ENCODE measurements at regions not wholly inside any gene's neighbourhood (a gene's known extent, or its start where the extent isn't known, plus 50 kb on each side); places are given as distances from the start of the nearest gene placed in this dataset.

DNA sequence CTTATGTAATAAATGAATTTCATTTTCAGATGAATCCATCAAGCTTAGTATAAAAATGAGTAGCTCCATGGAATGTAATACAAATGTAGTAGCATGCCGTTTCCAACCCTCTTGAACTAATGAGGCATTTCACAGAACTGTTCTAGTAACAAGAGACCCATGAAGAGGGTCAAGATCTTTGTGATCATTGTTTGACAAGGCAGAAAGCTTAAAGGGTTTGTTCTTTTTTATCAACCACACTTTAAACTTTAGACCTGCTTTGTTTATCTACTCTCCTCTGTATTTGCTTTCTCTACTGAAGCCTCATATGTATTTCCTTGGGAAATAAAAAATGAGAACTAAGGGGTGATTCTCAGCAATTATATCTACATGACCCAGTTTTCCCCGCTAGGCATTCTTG is 513.9 kb downstream of the ARAP2 start:
- Histone ChIP-seq H3K27ac (ENCODE audit: low read length) (no peak overlapping the region), H3K9me3 (ENCODE audit: control insufficient read depth, insufficient read depth, low read depth, low read length) (no peaks in the 10 kb centered on the region), H3K36me3 (ENCODE audit: control insufficient read depth, insufficient read depth, low read length) (no peaks in the 10 kb centered on the region), H3K27me3 (ENCODE audit: control insufficient read depth, insufficient read depth, low read length) (no peaks in the 10 kb centered on the region), H3K4me3 (ENCODE audit: low read depth in 2 of 2, low read length in 2 of 2) (no peak overlapping the region), H3K4me1 (ENCODE audit: control insufficient read depth, insufficient read depth, low read length) (no peaks in the 10 kb centered on the region)
- ATAC-seq (no peak), DNase-seq (ENCODE audit: low read depth, low spot score) (no peak)
- ChIA-PET CTCF (no interaction called here), POLR2A (no interaction called here)
- intact Hi-C loops (cut with micrococcal nuclease; ENCODE audit: unreplicated experiment) = no loop called here
- TF ChIP-seq POLR2AphosphoS5 (IDR thresholded peaks at IDR 0.05; ENCODE audit: low read depth, low read length) = no peak
- no peak for TF ChIP-seq TCF7L2 (IDR thresholded peaks at IDR 0.05; ENCODE audit: low read depth, low read length)
- no peak for TF ChIP-seq SIN3A (IDR thresholded peaks at IDR 0.05; ENCODE audit: borderline replicate concordance, insufficient read depth, low read depth, low read length)
- TF ChIP-seq, protein P1, sequence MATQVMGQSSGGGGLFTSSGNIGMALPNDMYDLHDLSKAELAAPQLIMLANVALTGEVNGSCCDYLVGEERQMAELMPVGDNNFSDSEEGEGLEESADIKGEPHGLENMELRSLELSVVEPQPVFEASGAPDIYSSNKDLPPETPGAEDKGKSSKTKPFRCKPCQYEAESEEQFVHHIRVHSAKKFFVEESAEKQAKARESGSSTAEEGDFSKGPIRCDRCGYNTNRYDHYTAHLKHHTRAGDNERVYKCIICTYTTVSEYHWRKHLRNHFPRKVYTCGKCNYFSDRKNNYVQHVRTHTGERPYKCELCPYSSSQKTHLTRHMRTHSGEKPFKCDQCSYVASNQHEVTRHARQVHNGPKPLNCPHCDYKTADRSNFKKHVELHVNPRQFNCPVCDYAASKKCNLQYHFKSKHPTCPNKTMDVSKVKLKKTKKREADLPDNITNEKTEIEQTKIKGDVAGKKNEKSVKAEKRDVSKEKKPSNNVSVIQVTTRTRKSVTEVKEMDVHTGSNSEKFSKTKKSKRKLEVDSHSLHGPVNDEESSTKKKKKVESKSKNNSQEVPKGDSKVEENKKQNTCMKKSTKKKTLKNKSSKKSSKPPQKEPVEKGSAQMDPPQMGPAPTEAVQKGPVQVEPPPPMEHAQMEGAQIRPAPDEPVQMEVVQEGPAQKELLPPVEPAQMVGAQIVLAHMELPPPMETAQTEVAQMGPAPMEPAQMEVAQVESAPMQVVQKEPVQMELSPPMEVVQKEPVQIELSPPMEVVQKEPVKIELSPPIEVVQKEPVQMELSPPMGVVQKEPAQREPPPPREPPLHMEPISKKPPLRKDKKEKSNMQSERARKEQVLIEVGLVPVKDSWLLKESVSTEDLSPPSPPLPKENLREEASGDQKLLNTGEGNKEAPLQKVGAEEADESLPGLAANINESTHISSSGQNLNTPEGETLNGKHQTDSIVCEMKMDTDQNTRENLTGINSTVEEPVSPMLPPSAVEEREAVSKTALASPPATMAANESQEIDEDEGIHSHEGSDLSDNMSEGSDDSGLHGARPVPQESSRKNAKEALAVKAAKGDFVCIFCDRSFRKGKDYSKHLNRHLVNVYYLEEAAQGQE (IDR thresholded peaks at IDR 0.05; ENCODE audit: insufficient read depth in 1 of 2, low read depth in 2 of 2, low read length in 1 of 2) = no peak
- TF ChIP-seq, protein P2, sequence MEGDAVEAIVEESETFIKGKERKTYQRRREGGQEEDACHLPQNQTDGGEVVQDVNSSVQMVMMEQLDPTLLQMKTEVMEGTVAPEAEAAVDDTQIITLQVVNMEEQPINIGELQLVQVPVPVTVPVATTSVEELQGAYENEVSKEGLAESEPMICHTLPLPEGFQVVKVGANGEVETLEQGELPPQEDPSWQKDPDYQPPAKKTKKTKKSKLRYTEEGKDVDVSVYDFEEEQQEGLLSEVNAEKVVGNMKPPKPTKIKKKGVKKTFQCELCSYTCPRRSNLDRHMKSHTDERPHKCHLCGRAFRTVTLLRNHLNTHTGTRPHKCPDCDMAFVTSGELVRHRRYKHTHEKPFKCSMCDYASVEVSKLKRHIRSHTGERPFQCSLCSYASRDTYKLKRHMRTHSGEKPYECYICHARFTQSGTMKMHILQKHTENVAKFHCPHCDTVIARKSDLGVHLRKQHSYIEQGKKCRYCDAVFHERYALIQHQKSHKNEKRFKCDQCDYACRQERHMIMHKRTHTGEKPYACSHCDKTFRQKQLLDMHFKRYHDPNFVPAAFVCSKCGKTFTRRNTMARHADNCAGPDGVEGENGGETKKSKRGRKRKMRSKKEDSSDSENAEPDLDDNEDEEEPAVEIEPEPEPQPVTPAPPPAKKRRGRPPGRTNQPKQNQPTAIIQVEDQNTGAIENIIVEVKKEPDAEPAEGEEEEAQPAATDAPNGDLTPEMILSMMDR (IDR thresholded peaks at IDR 0.05) = no peak
- no TSS peak for BruUV-seq (replicated peaks)
- in situ Hi-C loops (cut with HindIII; ENCODE audit: low pct_unique_long_range_greater_than_20kb, low sequenced_read_pairs) = no loop called here

DNA sequence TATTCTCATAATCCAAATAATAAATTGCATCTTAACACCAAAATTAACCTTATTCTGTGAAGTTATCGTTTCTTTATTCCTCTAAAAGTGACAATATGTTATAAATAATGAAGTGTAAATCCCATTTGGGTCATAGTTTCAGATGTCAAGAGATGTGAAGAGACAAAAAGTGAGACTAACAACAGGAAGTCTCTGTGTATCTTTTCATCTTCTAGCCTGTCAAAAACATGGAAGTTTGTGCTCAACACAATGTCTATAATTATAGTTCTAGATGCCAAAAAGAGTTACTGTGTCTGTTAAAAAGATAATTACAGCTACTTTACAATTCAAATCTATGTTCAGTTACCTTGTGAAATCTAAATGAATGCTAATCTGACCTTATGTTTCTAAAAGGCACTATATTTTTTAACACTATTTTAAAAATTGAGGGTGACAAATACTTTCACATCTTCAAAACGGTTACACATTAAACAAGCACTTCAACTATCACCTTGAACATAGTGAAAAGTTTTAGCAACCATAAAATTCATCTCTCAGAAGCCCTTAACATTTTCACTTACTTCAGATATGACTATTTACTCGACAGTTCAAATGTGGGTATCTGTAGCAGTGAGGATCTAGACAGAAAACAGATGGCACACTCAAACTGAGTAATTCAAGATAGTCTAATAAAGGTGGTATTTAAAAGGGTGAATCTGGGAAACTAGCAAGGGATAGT is 509.8 kb downstream of the ARAP2 start:
- ATAC-seq (no peak), DNase-seq (ENCODE audit: low read depth, low spot score) (no peak)
- ChIA-PET CTCF (no interaction called here), POLR2A (no interaction called here)
- Histone ChIP-seq H3K36me3 (ENCODE audit: control insufficient read depth, insufficient read depth, low read length) (no peaks in the 10 kb centered on the region), H3K27me3 (ENCODE audit: control insufficient read depth, insufficient read depth, low read length) (no peaks in the 10 kb centered on the region), H3K4me3 (ENCODE audit: low read depth in 2 of 2, low read length in 2 of 2) (no peak overlapping the region), H3K9me3 (ENCODE audit: control insufficient read depth, insufficient read depth, low read depth, low read length) (no peaks in the 10 kb centered on the region), H3K4me1 (ENCODE audit: control insufficient read depth, insufficient read depth, low read length) (no peaks in the 10 kb centered on the region), H3K27ac (ENCODE audit: low read length) (no peak overlapping the region)
- no peak for TF ChIP-seq POLR2AphosphoS5 (IDR thresholded peaks at IDR 0.05; ENCODE audit: low read depth, low read length)
- TF ChIP-seq TCF7L2 (IDR thresholded peaks at IDR 0.05; ENCODE audit: low read depth, low read length) = no peak
- TF ChIP-seq SIN3A (IDR thresholded peaks at IDR 0.05; ENCODE audit: borderline replicate concordance, insufficient read depth, low read depth, low read length) = no peak
- TF ChIP-seq, protein P1 (IDR thresholded peaks at IDR 0.05; ENCODE audit: insufficient read depth in 1 of 2, low read depth in 2 of 2, low read length in 1 of 2) = no peak
- TF ChIP-seq, protein P2 (IDR thresholded peaks at IDR 0.05) = no peak
- BruUV-seq (replicated peaks) = no TSS peak
- intact Hi-C loops (cut with micrococcal nuclease; ENCODE audit: unreplicated experiment) = no loop called here
- in situ Hi-C loops (cut with HindIII; ENCODE audit: low pct_unique_long_range_greater_than_20kb, low sequenced_read_pairs) = no loop called here

Data from Panc1 (cell line).